NB4 (cell line): ENCODE measurements at regions not wholly inside any gene's neighbourhood (a gene's known extent, or its start where the extent isn't known, plus 50 kb on each side); places are given as distances from the start of the nearest gene placed in this dataset.

Experiments used
- MYC ChIP-seq: IDR thresholded peaks from 2 replicates; pipeline ENCODE4 v1.6.1; 2011; ENCODE audit warnings: low read depth, low read length
- POLR2A ChIP-seq: IDR thresholded peaks from 2 replicates; pipeline ENCODE4 v1.6.1; 2011; ENCODE audit warnings: mild to moderate bottlenecking; ENCODE audit not compliant: insufficient read length; ENCODE audit errors: extremely low read depth
- TF ChIP-seq, protein P1 (sequence below): IDR thresholded peaks from one replicate; pipeline ENCODE4 v1.5.1; 2012; ENCODE audit warnings: low read depth, low read length
- TF ChIP-seq, protein P2 (sequence below): IDR thresholded peaks from 2 replicates; pipeline ENCODE4 v1.6.1; 2011; ENCODE audit warnings: low read depth, low read length

DNA sequence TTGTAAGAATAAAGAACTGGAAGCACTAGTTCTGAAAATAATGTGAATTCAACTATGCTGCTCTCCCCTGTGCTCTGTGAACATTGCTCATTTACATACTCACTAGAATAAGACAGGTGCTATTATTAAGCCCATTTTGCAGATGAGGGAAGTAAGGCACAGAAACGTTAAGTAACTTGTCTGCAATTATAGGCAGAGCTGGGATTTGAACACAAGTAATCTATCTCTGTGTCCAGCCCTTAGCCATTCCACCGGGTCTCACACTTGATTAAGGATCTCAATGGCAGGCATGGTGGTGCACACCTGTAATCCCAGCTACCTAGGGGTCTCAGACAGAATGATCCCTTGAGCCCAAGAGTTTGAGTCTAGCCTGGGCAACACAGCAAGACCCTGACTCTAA, 357.7 kb downstream of the CD83 start:
- TF ChIP-seq, protein P1, sequence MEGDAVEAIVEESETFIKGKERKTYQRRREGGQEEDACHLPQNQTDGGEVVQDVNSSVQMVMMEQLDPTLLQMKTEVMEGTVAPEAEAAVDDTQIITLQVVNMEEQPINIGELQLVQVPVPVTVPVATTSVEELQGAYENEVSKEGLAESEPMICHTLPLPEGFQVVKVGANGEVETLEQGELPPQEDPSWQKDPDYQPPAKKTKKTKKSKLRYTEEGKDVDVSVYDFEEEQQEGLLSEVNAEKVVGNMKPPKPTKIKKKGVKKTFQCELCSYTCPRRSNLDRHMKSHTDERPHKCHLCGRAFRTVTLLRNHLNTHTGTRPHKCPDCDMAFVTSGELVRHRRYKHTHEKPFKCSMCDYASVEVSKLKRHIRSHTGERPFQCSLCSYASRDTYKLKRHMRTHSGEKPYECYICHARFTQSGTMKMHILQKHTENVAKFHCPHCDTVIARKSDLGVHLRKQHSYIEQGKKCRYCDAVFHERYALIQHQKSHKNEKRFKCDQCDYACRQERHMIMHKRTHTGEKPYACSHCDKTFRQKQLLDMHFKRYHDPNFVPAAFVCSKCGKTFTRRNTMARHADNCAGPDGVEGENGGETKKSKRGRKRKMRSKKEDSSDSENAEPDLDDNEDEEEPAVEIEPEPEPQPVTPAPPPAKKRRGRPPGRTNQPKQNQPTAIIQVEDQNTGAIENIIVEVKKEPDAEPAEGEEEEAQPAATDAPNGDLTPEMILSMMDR = no peak
- TF ChIP-seq POLR2A = no peak
- TF ChIP-seq, protein P2, sequence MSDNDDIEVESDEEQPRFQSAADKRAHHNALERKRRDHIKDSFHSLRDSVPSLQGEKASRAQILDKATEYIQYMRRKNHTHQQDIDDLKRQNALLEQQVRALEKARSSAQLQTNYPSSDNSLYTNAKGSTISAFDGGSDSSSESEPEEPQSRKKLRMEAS = no peak
- no peak for TF ChIP-seq MYC
